ENCODE measurements at regions not wholly inside any gene's neighbourhood (a gene's known extent, or its start where the extent isn't known, plus 50 kb on each side); places are given as distances from the start of the nearest gene placed in this dataset.
"Not testable (repeated sequence)": the region's sequence is repeated elsewhere in the genome, so short reads cannot be mapped to it uniquely, and the experiment has no call there.

GRCh38 chr12:13523536-13524307, 327.2 kb downstream of the EMP1 start:
- Histone ChIP-seq H3K9me3 (no peaks in the 10 kb centered on the region), H3K27ac (no peak overlapping the region), H3K27me3 (no peaks in the 10 kb centered on the region), H3K4me1 (ENCODE audit: control insufficient read depth in 1 of 2, insufficient read depth in 1 of 2, low read depth in 1 of 2, low read length in 1 of 2) (no peaks in the 10 kb centered on the region), H3K4me3 (ENCODE audit: low read depth in 1 of 2, low read length in 1 of 2) (no peak overlapping the region), H3K36me3 (no peaks in the 10 kb centered on the region)
- TF ChIP-seq CTCF (IDR thresholded peaks at IDR 0.05), result no peak

GRCh38 chr12:13518034-13518433, 321.5 kb downstream of the EMP1 start:
- not testable (repeated sequence) for H3K4me1 ChIP-seq (ENCODE audit: control insufficient read depth in 1 of 2, insufficient read depth in 1 of 2, low read depth in 1 of 2, low read length in 1 of 2); H3K4me3 ChIP-seq (ENCODE audit: low read depth in 1 of 2, low read length in 1 of 2); H3K27me3 ChIP-seq; H3K27ac ChIP-seq; H3K9me3 ChIP-seq; H3K36me3 ChIP-seq

- H3K9me3 ChIP-seq, result no peaks in the 10 kb centered on the region
- H3K27me3 ChIP-seq, result no peaks in the 10 kb centered on the region
- H3K27ac ChIP-seq, result no peak overlapping the region
- H3K4me1 ChIP-seq (ENCODE audit: control insufficient read depth in 1 of 2, insufficient read depth in 1 of 2, low read depth in 1 of 2, low read length in 1 of 2), result no peaks in the 10 kb centered on the region
- H3K36me3 ChIP-seq, result no peaks in the 10 kb centered on the region
- no peak overlapping the region for H3K4me3 ChIP-seq (ENCODE audit: low read depth in 1 of 2, low read length in 1 of 2)
- TF ChIP-seq CTCF (IDR thresholded peaks at IDR 0.05), result no peak
Measured at GRCh38 chr12:13509740-13510139, 313.2 kb downstream of the EMP1 start.

GRCh38 chr12:13505636-13506035, 309.1 kb downstream of the EMP1 start:
- Histone ChIP-seq H3K27ac (no peak overlapping the region), H3K4me3 (ENCODE audit: low read depth in 1 of 2, low read length in 1 of 2) (no peak overlapping the region), H3K9me3 (no peaks in the 10 kb centered on the region), H3K36me3 (no peaks in the 10 kb centered on the region), H3K4me1 (ENCODE audit: control insufficient read depth in 1 of 2, insufficient read depth in 1 of 2, low read depth in 1 of 2, low read length in 1 of 2) (no peaks in the 10 kb centered on the region), H3K27me3 (peaks cover 7% of the 10 kb centered on the region)
- TF ChIP-seq CTCF (IDR thresholded peaks at IDR 0.05), result no peak

GRCh38 chr12:13505224-13505623, 308.7 kb downstream of the EMP1 start:
- H3K27ac ChIP-seq, result no peak overlapping the region
- H3K27me3 ChIP-seq, result peaks cover 7% of the 10 kb centered on the region
- no peaks in the 10 kb centered on the region for H3K9me3 ChIP-seq
- H3K36me3 ChIP-seq, result no peaks in the 10 kb centered on the region
- H3K4me3 ChIP-seq (ENCODE audit: low read depth in 1 of 2, low read length in 1 of 2), result no peak overlapping the region
- TF ChIP-seq CTCF (IDR thresholded peaks at IDR 0.05), result no peak
- no peaks in the 10 kb centered on the region for H3K4me1 ChIP-seq (ENCODE audit: control insufficient read depth in 1 of 2, insufficient read depth in 1 of 2, low read depth in 1 of 2, low read length in 1 of 2)

- no peaks in the 10 kb centered on the region for H3K9me3 ChIP-seq
- H3K27ac ChIP-seq, result no peak overlapping the region
- H3K36me3 ChIP-seq, result no peaks in the 10 kb centered on the region
- peaks cover 7% of the 10 kb centered on the region for H3K27me3 ChIP-seq
- no peaks in the 10 kb centered on the region for H3K4me1 ChIP-seq (ENCODE audit: control insufficient read depth in 1 of 2, insufficient read depth in 1 of 2, low read depth in 1 of 2, low read length in 1 of 2)
- no peak for TF ChIP-seq CTCF (IDR thresholded peaks at IDR 0.05)
- H3K4me3 ChIP-seq (ENCODE audit: low read depth in 1 of 2, low read length in 1 of 2), result no peak overlapping the region
Measured at GRCh38 chr12:13504736-13505135, 308.2 kb downstream of the EMP1 start.
